ENCODE measurements at regions not wholly inside any gene's neighbourhood (a gene's known extent, or its start where the extent isn't known, plus 50 kb on each side); places are given as distances from the start of the nearest gene placed in this dataset.

- H2AFZ ChIP-seq (ENCODE audit: insufficient read depth, low read depth, low read length, poor library complexity, severe bottlenecking) = no peak overlapping the region
- no peak overlapping the region for H3K4me2 ChIP-seq (replicated peaks; ENCODE audit: extremely low read depth, low read length, poor library complexity, severe bottlenecking)
- H3K9me3 ChIP-seq (replicated peaks in 1 of 2; ENCODE audit: control insufficient read depth in 1 of 2, insufficient read depth in 1 of 2, low read length in 2 of 2) = peaks cover 11 to 12% of the 10 kb centered on the region in 2 donors
- H3K27ac ChIP-seq (ENCODE audit: low read depth in 1 of 2, low read length in 2 of 2) = no peak overlapping the region
- H3K9ac ChIP-seq (ENCODE audit: insufficient read depth, low read length, poor library complexity, severe bottlenecking) = no peak overlapping the region
- peaks cover 1 to 15% (median 4%) of the 10 kb centered on the region in 7 donors for H3K9me3 Mint-ChIP-seq
- no peak overlapping the region for H3K4me3 Mint-ChIP-seq
- H3K36me3 ChIP-seq (replicated peaks in 1 of 2; ENCODE audit: control insufficient read depth in 1 of 2, insufficient read depth in 2 of 2, low read length in 2 of 2) = no peaks in the 10 kb centered on the region
- no peaks in the 10 kb centered on the region for H3K4me1 Mint-ChIP-seq
- H4K20me1 ChIP-seq (ENCODE audit: insufficient read depth, low read length) = no peaks in the 10 kb centered on the region
- peaks cover 0 to 2% (median 0%) of the 10 kb centered on the region in 3 donors for H3K27me3 Mint-ChIP-seq (ENCODE audit: low read depth in 3 of 3)
- H3K4me3 ChIP-seq (replicated peaks in 1 of 3; ENCODE audit: low read depth in 2 of 3, low read length in 3 of 3) = no peak overlapping the region
- H3K4me1 ChIP-seq (ENCODE audit: control insufficient read depth in 1 of 2, insufficient read depth in 2 of 2, low read length in 2 of 2) = no peaks in the 10 kb centered on the region
- intact Hi-C loops (cut with micrococcal nuclease) = no loop called here
- TF ChIP-seq CTCF (IDR thresholded peaks at IDR 0.05) = no peak
- H3K27ac Mint-ChIP-seq = no peak overlapping the region
- H3K79me2 ChIP-seq (ENCODE audit: insufficient read depth, low read length) = no peaks in the 10 kb centered on the region
- no peaks in the 10 kb centered on the region for H3K36me3 Mint-ChIP-seq
- no peak for DNase-seq
- no peaks in the 10 kb centered on the region for H3K27me3 ChIP-seq (ENCODE audit: control insufficient read depth in 2 of 2, insufficient read depth in 2 of 2, low read length in 2 of 2)
Measured at GRCh38 chr7:15085366-15085765, 182.8 kb upstream of the DGKB start.

- no peaks in the 10 kb centered on the region for H3K4me1 Mint-ChIP-seq
- H3K4me3 Mint-ChIP-seq = no peak overlapping the region
- no peak overlapping the region for H3K4me2 ChIP-seq (replicated peaks; ENCODE audit: extremely low read depth, low read length, poor library complexity, severe bottlenecking)
- no peak for DNase-seq
- no peaks in the 10 kb centered on the region for H3K79me2 ChIP-seq (ENCODE audit: insufficient read depth, low read length)
- H3K9me3 Mint-ChIP-seq = peaks cover 0 to 11% (median 1%) of the 10 kb centered on the region in 7 donors
- H3K27me3 Mint-ChIP-seq (ENCODE audit: low read depth in 3 of 3) = peaks cover 0 to 2% (median 0%) of the 10 kb centered on the region in 3 donors
- H3K27ac ChIP-seq (ENCODE audit: low read depth in 1 of 2, low read length in 2 of 2) = no peak overlapping the region
- H3K36me3 Mint-ChIP-seq = no peaks in the 10 kb centered on the region
- no peaks in the 10 kb centered on the region for H3K4me1 ChIP-seq (ENCODE audit: control insufficient read depth in 1 of 2, insufficient read depth in 2 of 2, low read length in 2 of 2)
- no peak overlapping the region for H2AFZ ChIP-seq (ENCODE audit: insufficient read depth, low read depth, low read length, poor library complexity, severe bottlenecking)
- no peak overlapping the region for H3K4me3 ChIP-seq (replicated peaks in 1 of 3; ENCODE audit: low read depth in 2 of 3, low read length in 3 of 3)
- no peaks in the 10 kb centered on the region for H3K36me3 ChIP-seq (replicated peaks in 1 of 2; ENCODE audit: control insufficient read depth in 1 of 2, insufficient read depth in 2 of 2, low read length in 2 of 2)
- intact Hi-C loops (cut with micrococcal nuclease) = no loop called here
- H3K27me3 ChIP-seq (ENCODE audit: control insufficient read depth in 2 of 2, insufficient read depth in 2 of 2, low read length in 2 of 2) = no peaks in the 10 kb centered on the region
- no peak overlapping the region for H3K9ac ChIP-seq (ENCODE audit: insufficient read depth, low read length, poor library complexity, severe bottlenecking)
- no peaks in the 10 kb centered on the region for H4K20me1 ChIP-seq (ENCODE audit: insufficient read depth, low read length)
- 40% methylated on average over 1 of the region's 5 CpGs for WGBS (ENCODE audit: insufficient coverage)
- no peak overlapping the region for H3K27ac Mint-ChIP-seq
- peaks cover 9 to 11% of the 10 kb centered on the region in 2 donors for H3K9me3 ChIP-seq (replicated peaks in 1 of 2; ENCODE audit: control insufficient read depth in 1 of 2, insufficient read depth in 1 of 2, low read length in 2 of 2)
- TF ChIP-seq CTCF (IDR thresholded peaks at IDR 0.05) = no peak
Measured at GRCh38 chr7:15084368-15084767, 181.8 kb upstream of the DGKB start.

Measured in CD14-positive monocyte (primary cell).